ENCODE measurements at regions not wholly inside any gene's neighbourhood (a gene's known extent, or its start where the extent isn't known, plus 50 kb on each side); places are given as distances from the start of the nearest gene placed in this dataset.

- no peak overlapping the region for H3K4me3 ChIP-seq
- H3K36me3 ChIP-seq: no peaks in the 10 kb centered on the region
- H3K9me3 ChIP-seq: no peaks in the 10 kb centered on the region
- intact Hi-C loops (cut with DNase I): no loop called here
- H3K27me3 ChIP-seq: no peaks in the 10 kb centered on the region
- no peak overlapping the region for H3K27ac ChIP-seq
- 54 to 78% (median 71%) methylated on average over 2 of the region's 2 CpGs for WGBS, 4 donors
- ATAC-seq (peak in 1 of 4 donors; percentile 45), DNase-seq (no peak)
- H3K4me1 ChIP-seq: peaks cover 0 to 16% (median 0%) of the 10 kb centered on the region in 12 donors
- TF ChIP-seq CTCF (IDR thresholded peaks at IDR 0.05) (no peak), POLR2A (IDR thresholded peaks at IDR 0.05) (no peak)
These were observed 73.3 kb upstream of the HMHB1 start for GRCh38 chr5:143738417-143739401.

- DNase-seq (no peak), ATAC-seq (no peak)
- H3K27me3 ChIP-seq: no peaks in the 10 kb centered on the region
- no peak overlapping the region for H3K4me3 ChIP-seq
- 53 to 69% (median 58%) methylated on average over 3 of the region's 3 CpGs for WGBS, 4 donors
- no peak overlapping the region for H3K27ac ChIP-seq
- no peaks in the 10 kb centered on the region for H3K9me3 ChIP-seq
- no peak for TF ChIP-seq POLR2A (IDR thresholded peaks at IDR 0.05)
- no peak for TF ChIP-seq CTCF (IDR thresholded peaks at IDR 0.05)
- no peaks in the 10 kb centered on the region for H3K36me3 ChIP-seq
- peaks cover 0 to 21% (median 5%) of the 10 kb centered on the region in 12 donors for H3K4me1 ChIP-seq
- intact Hi-C loops (cut with DNase I): no loop called here
These were observed 74.9 kb upstream of the HMHB1 start for GRCh38 chr5:143737062-143737461.

- peak overlapping the region in 6 of 12 donors; percentile 69 to 83 (median 76) for H3K27ac ChIP-seq
- ATAC-seq (peak in 1 of 4 donors; percentile 5), DNase-seq (no peak)
- peaks cover 0 to 24% (median 6%) of the 10 kb centered on the region in 12 donors for H3K4me1 ChIP-seq
- H3K9me3 ChIP-seq: no peaks in the 10 kb centered on the region
- no peaks in the 10 kb centered on the region for H3K27me3 ChIP-seq
- intact Hi-C loops (cut with DNase I): no loop called here
- H3K4me3 ChIP-seq: no peak overlapping the region
- H3K36me3 ChIP-seq: no peaks in the 10 kb centered on the region
- TF ChIP-seq CTCF (IDR thresholded peaks at IDR 0.05) (no peak), POLR2A (IDR thresholded peaks at IDR 0.05) (no peak)
- 92 to 97% (median 94%) methylated on average over 3 of the region's 3 CpGs for WGBS, 4 donors
These were observed 77.5 kb upstream of the HMHB1 start for GRCh38 chr5:143734456-143734780.

GRCh38 chr5:143733665-143734455, 78.1 kb upstream of the HMHB1 start:
- peak; percentile 66 to 92 (median 86) for ATAC-seq
- Histone ChIP-seq H3K9me3 (no peaks in the 10 kb centered on the region), H3K4me3 (peak overlapping the region in 7 of 12 donors; percentile 1 to 43 (median 30)), H3K27ac (peak overlapping the region in 10 of 12 donors; percentile 13 to 89 (median 69)), H3K27me3 (no peaks in the 10 kb centered on the region), H3K4me1 (peaks cover 0 to 24% (median 6%) of the 10 kb centered on the region in 12 donors), H3K36me3 (no peaks in the 10 kb centered on the region)
- peak in 2 of 5 donors; percentile 20 to 36 for DNase-seq
- intact Hi-C loops (cut with DNase I): no loop called here
- 34 to 49% (median 45%) methylated on average over 5 to 6 of the region's 6 CpGs for WGBS, 4 donors
- TF ChIP-seq POLR2A (IDR thresholded peaks at IDR 0.05) (no peak), CTCF (IDR thresholded peaks at IDR 0.05) (peak in 1 of 12 donors; percentile 13)

All from heart left ventricle (tissue), 16 donors.